CD14-positive monocyte (primary cell): ENCODE measurements at regions not wholly inside any gene's neighbourhood (a gene's known extent, or its start where the extent isn't known, plus 50 kb on each side); places are given as distances from the start of the nearest gene placed in this dataset.

Experiments
- DNase-seq, 3 donors: peaks; one replicate each; pipeline ENCODE4 v3.0.0-alpha.2; 2011 to 2022
- H2AFZ ChIP-seq: 2 replicates; pipeline ENCODE4 v1.6.0; 2012; ENCODE audit warnings: mild to moderate bottlenecking, low read depth, low read length, inconsistent platforms; ENCODE audit not compliant: insufficient read depth, poor library complexity, severe bottlenecking
- H3K27ac ChIP-seq, 2 donors: 1 replicate in 1 of 2; 2 replicates in 1 of 2; pipeline ENCODE4 v1.5.1; 2012 to 2013; ENCODE audit warnings: low read length in 2 of 2, control low read depth in 1 of 2, inconsistent platforms in 1 of 2, low read depth in 1 of 2, mild to moderate bottlenecking in 1 of 2
- H3K27me3 ChIP-seq, 2 donors: one replicate each; pipeline versions ENCODE4 v1.6.0 to v1.6.1; 2011 to 2013; ENCODE audit warnings: low read length in 2 of 2; ENCODE audit not compliant: control insufficient read depth in 2 of 2, insufficient read depth in 2 of 2
- H3K36me3 ChIP-seq, 2 donors: replicated peaks in 1 of 2; 1 replicate in 1 of 2; 2 replicates in 1 of 2; pipeline versions ENCODE4 v1.5.1 to v1.6.1; 2012 to 2013; ENCODE audit warnings: low read length in 2 of 2, control low read depth in 1 of 2, inconsistent platforms in 1 of 2, mild to moderate bottlenecking in 1 of 2; ENCODE audit not compliant: insufficient read depth in 2 of 2, control insufficient read depth in 1 of 2
- H3K4me1 ChIP-seq, 2 donors: 1 replicate in 1 of 2; 2 replicates in 1 of 2; pipeline versions ENCODE4 v1.5.1 to v1.6.1; 2012 to 2013; ENCODE audit warnings: low read length in 2 of 2, control low read depth in 1 of 2, inconsistent platforms in 1 of 2, mild to moderate bottlenecking in 1 of 2, moderate library complexity in 1 of 2; ENCODE audit not compliant: insufficient read depth in 2 of 2, control insufficient read depth in 1 of 2
- H3K4me2 ChIP-seq: replicated peaks from 2 replicates; pipeline ENCODE3; 2012; ENCODE audit warnings: low read length, moderate library complexity, mild to moderate bottlenecking; ENCODE audit not compliant: poor library complexity, severe bottlenecking; ENCODE audit errors: extremely low read depth
- H3K4me3 ChIP-seq, 3 experiments: fragments of 200-600 bp in 1 of 3; sonication (generic) in 1 of 3; replicated peaks in 1 of 3; 1 replicate in 2 of 3; 2 replicates in 1 of 3; pipeline ENCODE4 v1.5.1; 2011 to 2013; ENCODE audit warnings: low read length in 3 of 3, mild to moderate bottlenecking in 3 of 3, control low read depth in 2 of 3, low read depth in 2 of 3, inconsistent platforms in 1 of 3, moderate library complexity in 1 of 3
- H3K79me2 ChIP-seq: 2 replicates; pipeline ENCODE4 v1.6.0; 2012; ENCODE audit warnings: mild to moderate bottlenecking, control low read depth, inconsistent platforms, low read length, moderate library complexity; ENCODE audit not compliant: insufficient read depth
- H3K9ac ChIP-seq: 2 replicates; pipeline ENCODE4 v1.6.0; 2017; ENCODE audit warnings: low read length, mild to moderate bottlenecking; ENCODE audit not compliant: insufficient read depth, poor library complexity, severe bottlenecking
- H3K9me3 ChIP-seq, 2 donors: replicated peaks in 1 of 2; 1 replicate in 1 of 2; 2 replicates in 1 of 2; pipeline versions ENCODE4 v1.5.1 to v1.6.1; 2012 to 2013; ENCODE audit warnings: low read length in 2 of 2, control low read depth in 1 of 2; ENCODE audit not compliant: control insufficient read depth in 1 of 2, insufficient read depth in 1 of 2
- H4K20me1 ChIP-seq: 2 replicates; pipeline ENCODE4 v1.6.0; 2012; ENCODE audit warnings: mild to moderate bottlenecking, low read length, control low read depth, moderate library complexity; ENCODE audit not compliant: insufficient read depth
- H3K27ac Mint-ChIP-seq, 7 donors: one replicate each; pipeline ENCODE4 v1.8.0; 2020; ENCODE audit warnings: mild to moderate bottlenecking in 7 of 7, mixed read lengths in 7 of 7, moderate library complexity in 6 of 7, inconsistent platforms in 2 of 7
- H3K27me3 Mint-ChIP-seq, 3 donors: one replicate each; pipeline ENCODE4 v1.8.0; 2021 to 2022; ENCODE audit warnings: low read depth in 3 of 3, mild to moderate bottlenecking in 3 of 3, mixed read lengths in 3 of 3, moderate library complexity in 3 of 3, inconsistent platforms in 1 of 3
- H3K36me3 Mint-ChIP-seq, 2 donors: one replicate each; pipeline ENCODE4 v1.8.0; 2020; ENCODE audit warnings: mixed read lengths in 2 of 2, inconsistent platforms in 1 of 2, mild to moderate bottlenecking in 1 of 2
- H3K4me1 Mint-ChIP-seq: one replicate; pipeline ENCODE4 v1.8.0; 2020; ENCODE audit warnings: mild to moderate bottlenecking, mixed read lengths
- H3K4me3 Mint-ChIP-seq, 2 donors: one replicate each; pipeline ENCODE4 v1.8.0; 2020; ENCODE audit warnings: mild to moderate bottlenecking in 2 of 2, mixed read lengths in 2 of 2, moderate library complexity in 1 of 2
- H3K9me3 Mint-ChIP-seq, 7 donors: one replicate each; pipeline ENCODE4 v1.8.0; 2020 to 2022; ENCODE audit warnings: mixed read lengths in 7 of 7, mild to moderate bottlenecking in 6 of 7, moderate library complexity in 6 of 7, inconsistent platforms in 2 of 7
- CTCF ChIP-seq: fragments of 200-600 bp; IDR thresholded peaks from one replicate; pipeline ENCODE4 v1.8.0; 2022; ENCODE audit warnings: antibody characterized with exemption, mild to moderate bottlenecking
- WGBS: methylation state at CpG from one replicate; pipeline ENCODE4 v1.1.5; 2013; ENCODE audit warnings: missing lambda C conversion rate; ENCODE audit not compliant: insufficient coverage; 5-methylcytosine and 5-hydroxymethylcytosine counted together
- intact Hi-C, 2 donors: fragments of 100-400 bp; cut with micrococcal nuclease; formaldehyde crosslinking; loops; one replicate each; pipeline versions ENCODE4 v1.15.0 to v1.15.1; 2023

GRCh38 chr7:112889834-112890438 is 99.7 kb upstream of the TMEM168 start:
- Histone ChIP-seq H3K4me1 (peaks cover 8 to 20% of the 10 kb centered on the region in 2 donors), H4K20me1 (no peaks in the 10 kb centered on the region), H3K36me3 (peaks cover 14 to 22% of the 10 kb centered on the region in 2 donors), H3K4me3 (no peak overlapping the region), H3K4me2 (no peak overlapping the region), H3K9me3 (peaks cover 0 to under 1% of the 10 kb centered on the region in 2 donors), H2AFZ (no peak overlapping the region), H3K27ac (no peak overlapping the region), H3K79me2 (no peaks in the 10 kb centered on the region), H3K9ac (no peak overlapping the region), H3K27me3 (no peaks in the 10 kb centered on the region)
- Mint-ChIP-seq H3K9me3 (peaks cover 0 to 13% (median 4%) of the 10 kb centered on the region in 7 donors), H3K4me1 (peaks cover 27% of the 10 kb centered on the region), H3K27me3 (no peaks in the 10 kb centered on the region), H3K27ac (peak overlapping the region in 2 of 7 donors; percentile 25 to 56), H3K4me3 (no peak overlapping the region), H3K36me3 (peaks cover 28 to 35% of the 10 kb centered on the region in 2 donors)
- 47% methylated on average over 2 of the region's 6 CpGs for WGBS
- no peak for TF ChIP-seq CTCF
- DNase-seq = no peak
- intact Hi-C loops = loop anchor here in 1 of 2 donors (10.0 kb wide), 1 partner anchor 1135 kb away; no protein-coding TSS in a partner anchor

- H3K27me3 Mint-ChIP-seq = no peaks in the 10 kb centered on the region
- no peak overlapping the region for H3K4me3 Mint-ChIP-seq
- H3K27ac Mint-ChIP-seq = peak overlapping the region in 1 of 7 donors; percentile 25
- DNase-seq = no peak
- no peaks in the 10 kb centered on the region for H3K27me3 ChIP-seq
- no peaks in the 10 kb centered on the region for H3K79me2 ChIP-seq
- no peak for TF ChIP-seq CTCF
- H2AFZ ChIP-seq = no peak overlapping the region
- peaks cover 8 to 20% of the 10 kb centered on the region in 2 donors for H3K4me1 ChIP-seq
- intact Hi-C loops = no loop called here
- H3K36me3 Mint-ChIP-seq = peaks cover 24 to 33% of the 10 kb centered on the region in 2 donors
- H3K4me2 ChIP-seq = no peak overlapping the region
- H3K4me1 Mint-ChIP-seq = peaks cover 27% of the 10 kb centered on the region
- WGBS = no CpG with 5 or more reads among the region's 2 CpGs
- H3K27ac ChIP-seq = peak overlapping the region in 1 of 2 donors; percentile 6
- peaks cover 3 to 7% of the 10 kb centered on the region in 2 donors for H3K9me3 ChIP-seq
- no peak overlapping the region for H3K9ac ChIP-seq
- H3K36me3 ChIP-seq = peaks cover 10 to 15% of the 10 kb centered on the region in 2 donors
- H3K4me3 ChIP-seq = no peak overlapping the region
- H3K9me3 Mint-ChIP-seq = peaks cover 0 to 20% (median 9%) of the 10 kb centered on the region in 7 donors
- H4K20me1 ChIP-seq = no peaks in the 10 kb centered on the region
These were observed 99.1 kb upstream of the TMEM168 start for GRCh38 chr7:112889268-112889667.
